ENCODE measurements at regions not wholly inside any gene's neighbourhood (a gene's known extent, or its start where the extent isn't known, plus 50 kb on each side); places are given as distances from the start of the nearest gene placed in this dataset.

GRCh38 chr4:123953566-123953965, 557.0 kb downstream of the SPRY1 start:
- TF ChIP-seq POLR2AphosphoS5 (IDR thresholded peaks at IDR 0.05; ENCODE audit: low read depth, low read length) (no peak), EZH2phosphoT487 (IDR thresholded peaks at IDR 0.05; ENCODE audit: borderline replicate concordance, low read depth) (no peak), CTCF (IDR thresholded peaks at IDR 0.05) (no peak), EP300 (IDR thresholded peaks at IDR 0.05; ENCODE audit: borderline replicate concordance in 1 of 2, low read depth in 1 of 2, low read length in 1 of 2) (no peak), REST (IDR thresholded peaks at IDR 0.05; ENCODE audit: low read depth, low read length) (no peak), PBX3 (IDR thresholded peaks at IDR 0.05) (no peak), SMC3 (IDR thresholded peaks at IDR 0.05; ENCODE audit: low read depth, low read length) (no peak), MXI1 (IDR thresholded peaks at IDR 0.05; ENCODE audit: low read depth, low read length) (no peak)
- TF ChIP-seq, protein P1, sequence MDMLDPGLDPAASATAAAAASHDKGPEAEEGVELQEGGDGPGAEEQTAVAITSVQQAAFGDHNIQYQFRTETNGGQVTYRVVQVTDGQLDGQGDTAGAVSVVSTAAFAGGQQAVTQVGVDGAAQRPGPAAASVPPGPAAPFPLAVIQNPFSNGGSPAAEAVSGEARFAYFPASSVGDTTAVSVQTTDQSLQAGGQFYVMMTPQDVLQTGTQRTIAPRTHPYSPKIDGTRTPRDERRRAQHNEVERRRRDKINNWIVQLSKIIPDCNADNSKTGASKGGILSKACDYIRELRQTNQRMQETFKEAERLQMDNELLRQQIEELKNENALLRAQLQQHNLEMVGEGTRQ (IDR thresholded peaks at IDR 0.05; ENCODE audit: borderline replicate concordance, low read depth, low read length): no peak
- TF ChIP-seq, protein P2, sequence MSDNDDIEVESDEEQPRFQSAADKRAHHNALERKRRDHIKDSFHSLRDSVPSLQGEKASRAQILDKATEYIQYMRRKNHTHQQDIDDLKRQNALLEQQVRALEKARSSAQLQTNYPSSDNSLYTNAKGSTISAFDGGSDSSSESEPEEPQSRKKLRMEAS (IDR thresholded peaks at IDR 0.05; ENCODE audit: low read depth): no peak

Measured in SK-N-SH (cell line).